ENCODE measurements at regions not wholly inside any gene's neighbourhood (a gene's known extent, or its start where the extent isn't known, plus 50 kb on each side); places are given as distances from the start of the nearest gene placed in this dataset.

GRCh38 chr7:155994279-155994811 is 182.1 kb upstream of the SHH start:
- in situ Hi-C loops (cut with MboI; ENCODE audit: low sequenced_read_pairs in 4 of 4) (no loop called here), intact Hi-C loops (cut with DNase I; ENCODE audit: low total_unique reads) (no loop called here)
- Histone ChIP-seq H3K27ac (no peak overlapping the region), H3K27me3 (no peaks in the 10 kb centered on the region), H3K4me1 (no peaks in the 10 kb centered on the region), H3K4me3 (no peak overlapping the region), H3K9me3 (no peaks in the 10 kb centered on the region), H3K36me3 (no peaks in the 10 kb centered on the region)
- ATAC-seq, result no peak
- TF ChIP-seq CTCF (IDR thresholded peaks at IDR 0.05 in 4 of 5, conservative IDR thresholded peaks at IDR 0.05 in 1 of 5) (no peak), POLR2A (IDR thresholded peaks at IDR 0.05) (no peak)
- no peak for DNase-seq

GRCh38 chr7:155993420-155994278 is 181.4 kb upstream of the SHH start:
- no peak for TF ChIP-seq POLR2A (IDR thresholded peaks at IDR 0.05)
- no peak for TF ChIP-seq CTCF (IDR thresholded peaks at IDR 0.05 in 4 of 5, conservative IDR thresholded peaks at IDR 0.05 in 1 of 5)

GRCh38 chr7:155992974-155993373 is 180.7 kb upstream of the SHH start:
- no peak for ATAC-seq
- no peak for DNase-seq

More at GRCh38 chr7:155993420-155994278, 181.4 kb upstream of the SHH start:
- ATAC-seq, result no peak
- Histone ChIP-seq H3K27ac (no peak overlapping the region), H3K9me3 (no peaks in the 10 kb centered on the region), H3K27me3 (no peaks in the 10 kb centered on the region), H3K4me3 (no peak overlapping the region), H3K4me1 (no peaks in the 10 kb centered on the region), H3K36me3 (no peaks in the 10 kb centered on the region)
- intact Hi-C loops (cut with DNase I; ENCODE audit: low total_unique reads), result no loop called here
- DNase-seq, result no peak
- in situ Hi-C loops (cut with MboI; ENCODE audit: low sequenced_read_pairs in 4 of 4), result no loop called here

GRCh38 chr7:155992538-155992937 is 180.3 kb upstream of the SHH start:
- H3K27ac ChIP-seq, result no peak overlapping the region
- intact Hi-C loops (cut with DNase I; ENCODE audit: low total_unique reads) (no loop called here), in situ Hi-C loops (cut with MboI; ENCODE audit: low sequenced_read_pairs in 4 of 4) (no loop called here)
- DNase-seq, result no peak
- TF ChIP-seq CTCF (IDR thresholded peaks at IDR 0.05 in 4 of 5, conservative IDR thresholded peaks at IDR 0.05 in 1 of 5) (no peak), POLR2A (IDR thresholded peaks at IDR 0.05) (no peak)
- H3K4me1 ChIP-seq, result no peaks in the 10 kb centered on the region
- H3K9me3 ChIP-seq, result no peaks in the 10 kb centered on the region
- H3K36me3 ChIP-seq, result no peaks in the 10 kb centered on the region
- ATAC-seq, result no peak
- no peaks in the 10 kb centered on the region for H3K27me3 ChIP-seq
- H3K4me3 ChIP-seq, result no peak overlapping the region

More at GRCh38 chr7:155992974-155993373, 180.7 kb upstream of the SHH start:
- Histone ChIP-seq H3K36me3 (no peaks in the 10 kb centered on the region), H3K27ac (no peak overlapping the region), H3K27me3 (no peaks in the 10 kb centered on the region), H3K4me3 (no peak overlapping the region), H3K9me3 (no peaks in the 10 kb centered on the region), H3K4me1 (no peaks in the 10 kb centered on the region)
- in situ Hi-C loops (cut with MboI; ENCODE audit: low sequenced_read_pairs in 4 of 4) (no loop called here), intact Hi-C loops (cut with DNase I; ENCODE audit: low total_unique reads) (no loop called here)
- TF ChIP-seq CTCF (IDR thresholded peaks at IDR 0.05 in 4 of 5, conservative IDR thresholded peaks at IDR 0.05 in 1 of 5) (no peak), POLR2A (IDR thresholded peaks at IDR 0.05) (no peak)

Measured in gastrocnemius medialis (tissue), 4 donors.